ENCODE measurements at regions not wholly inside any gene's neighbourhood (a gene's known extent, or its start where the extent isn't known, plus 50 kb on each side); places are given as distances from the start of the nearest gene placed in this dataset.

DNA sequence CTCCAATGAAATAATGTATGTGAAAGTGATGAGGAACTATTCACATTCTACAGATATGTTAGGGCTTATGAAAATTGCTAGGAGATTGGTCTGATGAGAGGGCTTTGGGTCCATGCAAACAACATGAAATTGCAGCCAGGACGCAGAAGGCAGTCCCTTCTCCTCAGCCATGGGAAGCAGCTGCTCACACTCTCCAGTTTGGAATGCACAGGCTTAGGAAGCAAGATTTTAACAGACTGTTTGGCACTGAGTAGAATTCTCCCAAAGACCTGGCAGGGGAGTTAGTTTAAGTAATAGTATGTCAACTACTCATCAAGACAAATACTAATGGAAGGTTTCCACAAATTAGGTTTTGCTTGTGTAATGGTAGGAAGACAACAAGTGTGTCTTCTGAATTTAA lies 500.7 kb upstream of the ARRDC4 start:
- H3K9me3 ChIP-seq, result no peaks in the 10 kb centered on the region
- H3K27me3 ChIP-seq, result no peaks in the 10 kb centered on the region
- no peaks in the 10 kb centered on the region for H3K4me1 ChIP-seq (ENCODE audit: insufficient read depth)
- H3K27ac ChIP-seq, result no peak overlapping the region
- H3K4me3 ChIP-seq, result no peak overlapping the region
- no peak for DNase-seq
- TF ChIP-seq EP300 (IDR thresholded peaks at IDR 0.05) (no peak), CTCF (IDR thresholded peaks at IDR 0.05) (no peak)
- 43 to 57% (median 50%) methylated on average over 1 of the region's 1 CpG for WGBS, 3 donors
- intact Hi-C loops (cut with DNase I), result no loop called here
- no peaks in the 10 kb centered on the region for H3K36me3 ChIP-seq

- H3K27me3 ChIP-seq, result no peaks in the 10 kb centered on the region
- intact Hi-C loops (cut with DNase I), result no loop called here
- no peak for TF ChIP-seq POLR2A (IDR thresholded peaks at IDR 0.05)
- no peak for TF ChIP-seq CTCF (IDR thresholded peaks at IDR 0.05)
- TF ChIP-seq EP300 (IDR thresholded peaks at IDR 0.05), result no peak
- H3K4me3 ChIP-seq, result no peak overlapping the region
- H3K36me3 ChIP-seq, result no peaks in the 10 kb centered on the region
- H3K27ac ChIP-seq, result no peak overlapping the region
- no peak for DNase-seq
- WGBS, 3 donors, result 0 to 3% (median 2%) methylated on average over 1 of the region's 1 CpG
- no peaks in the 10 kb centered on the region for H3K4me1 ChIP-seq (ENCODE audit: insufficient read depth)
- no peaks in the 10 kb centered on the region for H3K9me3 ChIP-seq
These were observed 499.3 kb upstream of the ARRDC4 start for GRCh38 chr15:97461226-97461625.

GRCh38 chr15:97463696-97464095 lies 496.8 kb upstream of the ARRDC4 start:
- intact Hi-C loops (cut with DNase I), result no loop called here
- Histone ChIP-seq H3K27me3 (no peaks in the 10 kb centered on the region), H3K27ac (no peak overlapping the region), H3K4me3 (no peak overlapping the region), H3K9me3 (no peaks in the 10 kb centered on the region), H3K36me3 (no peaks in the 10 kb centered on the region), H3K4me1 (ENCODE audit: insufficient read depth) (no peaks in the 10 kb centered on the region)
- WGBS, 3 donors, result 64 to 66% (median 65%) methylated on average over 4 of the region's 4 CpGs
- no peak for TF ChIP-seq EP300 (IDR thresholded peaks at IDR 0.05)
- no peak for TF ChIP-seq CTCF (IDR thresholded peaks at IDR 0.05)
- TF ChIP-seq POLR2A (IDR thresholded peaks at IDR 0.05), result no peak
- no peak for DNase-seq

DNA sequence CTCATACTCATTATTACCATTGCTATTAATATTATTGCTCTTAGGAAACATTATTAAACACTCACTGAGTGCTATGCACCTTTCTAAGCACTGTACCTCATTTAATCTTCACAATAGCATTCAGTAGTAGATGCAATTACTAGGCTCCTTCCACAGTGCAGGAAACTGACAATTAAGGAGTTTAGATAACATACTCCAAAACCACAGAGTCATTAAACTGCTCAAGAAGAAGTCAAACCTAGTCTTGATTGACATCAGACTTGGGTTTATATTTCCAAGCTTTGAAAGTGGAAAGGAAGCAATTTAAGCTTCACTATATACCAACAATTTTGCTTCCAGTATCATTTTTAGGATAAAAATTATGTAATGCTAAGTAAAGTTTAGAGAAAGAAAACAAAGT lies 490.1 kb upstream of the ARRDC4 start:
- DNase-seq, result no peak
- TF ChIP-seq CTCF (IDR thresholded peaks at IDR 0.05) (no peak), EP300 (IDR thresholded peaks at IDR 0.05) (no peak), POLR2A (IDR thresholded peaks at IDR 0.05) (no peak)
- H3K27ac ChIP-seq, result no peak overlapping the region
- H3K27me3 ChIP-seq, result no peaks in the 10 kb centered on the region
- H3K4me1 ChIP-seq (ENCODE audit: insufficient read depth), result no peaks in the 10 kb centered on the region
- intact Hi-C loops (cut with DNase I), result no loop called here
- H3K4me3 ChIP-seq, result no peak overlapping the region
- H3K9me3 ChIP-seq, result no peaks in the 10 kb centered on the region
- H3K36me3 ChIP-seq, result no peaks in the 10 kb centered on the region

GRCh38 chr15:97473627-97474026 lies 486.9 kb upstream of the ARRDC4 start:
- Histone ChIP-seq H3K27me3 (no peaks in the 10 kb centered on the region), H3K27ac (no peak overlapping the region), H3K9me3 (no peaks in the 10 kb centered on the region), H3K4me3 (no peak overlapping the region), H3K4me1 (ENCODE audit: insufficient read depth) (no peaks in the 10 kb centered on the region), H3K36me3 (no peaks in the 10 kb centered on the region)
- no peak for TF ChIP-seq POLR2A (IDR thresholded peaks at IDR 0.05)
- intact Hi-C loops (cut with DNase I), result no loop called here
- WGBS, 3 donors, result 61 to 70% (median 66%) methylated on average over 1 of the region's 1 CpG
- no peak for DNase-seq

Data from ovary (tissue), 7 donors.